ENCODE measurements at regions not wholly inside any gene's neighbourhood (a gene's known extent, or its start where the extent isn't known, plus 50 kb on each side); places are given as distances from the start of the nearest gene placed in this dataset.
"Not testable (repeated sequence)": the region's sequence is repeated elsewhere in the genome, so short reads cannot be mapped to it uniquely, and the experiment has no call there.

GRCh38 chr7:41403291-41403690 lies 299.6 kb downstream of the INHBA start:
- no peak for TF ChIP-seq CTCF (IDR thresholded peaks at IDR 0.05; ENCODE audit: insufficient read depth, low read length)
- no peak overlapping the region for H3K4me3 ChIP-seq (ENCODE audit: low read depth, low read length)
- no peak for DNase-seq (ENCODE audit: low read depth)

- no peak overlapping the region for H3K4me3 ChIP-seq (ENCODE audit: low read depth, low read length)
- TF ChIP-seq CTCF (IDR thresholded peaks at IDR 0.05; ENCODE audit: insufficient read depth, low read length) = no peak
- no peak for DNase-seq (ENCODE audit: low read depth)
Observed at GRCh38 chr7:41401833-41402232, 301.1 kb downstream of the INHBA start.

GRCh38 chr7:41399171-41399570 lies 303.7 kb downstream of the INHBA start:
- no peak for TF ChIP-seq CTCF (IDR thresholded peaks at IDR 0.05; ENCODE audit: insufficient read depth, low read length)
- DNase-seq (ENCODE audit: low read depth) = no peak
- no peak overlapping the region for H3K4me3 ChIP-seq (ENCODE audit: low read depth, low read length)

GRCh38 chr7:41391818-41392217 lies 311.1 kb downstream of the INHBA start:
- no peak for TF ChIP-seq CTCF (IDR thresholded peaks at IDR 0.05; ENCODE audit: insufficient read depth, low read length)
- H3K4me3 ChIP-seq (ENCODE audit: low read depth, low read length) = no peak overlapping the region
- DNase-seq (ENCODE audit: low read depth) = no peak

GRCh38 chr7:41388933-41389332 lies 314.0 kb downstream of the INHBA start:
- H3K4me3 ChIP-seq (ENCODE audit: low read depth, low read length) = not testable (repeated sequence)

GRCh38 chr7:41385996-41386395 lies 316.9 kb downstream of the INHBA start:
- no peak overlapping the region for H3K4me3 ChIP-seq (ENCODE audit: low read depth, low read length)
- no peak for TF ChIP-seq CTCF (IDR thresholded peaks at IDR 0.05; ENCODE audit: insufficient read depth, low read length)
- peak; percentile 7 for DNase-seq (ENCODE audit: low read depth)

More at GRCh38 chr7:41388933-41389332, 314.0 kb downstream of the INHBA start:
- not testable (repeated sequence) for DNase-seq (ENCODE audit: low read depth)

- no peak for TF ChIP-seq CTCF (IDR thresholded peaks at IDR 0.05; ENCODE audit: insufficient read depth, low read length)
- DNase-seq (ENCODE audit: low read depth) = no peak
- H3K4me3 ChIP-seq (ENCODE audit: low read depth, low read length) = no peak overlapping the region
Observed at GRCh38 chr7:41384418-41384817, 318.5 kb downstream of the INHBA start.

Measured in fibroblast of the aortic adventitia (primary cell).